ENCODE measurements at regions not wholly inside any gene's neighbourhood (a gene's known extent, or its start where the extent isn't known, plus 50 kb on each side); places are given as distances from the start of the nearest gene placed in this dataset.

DNA sequence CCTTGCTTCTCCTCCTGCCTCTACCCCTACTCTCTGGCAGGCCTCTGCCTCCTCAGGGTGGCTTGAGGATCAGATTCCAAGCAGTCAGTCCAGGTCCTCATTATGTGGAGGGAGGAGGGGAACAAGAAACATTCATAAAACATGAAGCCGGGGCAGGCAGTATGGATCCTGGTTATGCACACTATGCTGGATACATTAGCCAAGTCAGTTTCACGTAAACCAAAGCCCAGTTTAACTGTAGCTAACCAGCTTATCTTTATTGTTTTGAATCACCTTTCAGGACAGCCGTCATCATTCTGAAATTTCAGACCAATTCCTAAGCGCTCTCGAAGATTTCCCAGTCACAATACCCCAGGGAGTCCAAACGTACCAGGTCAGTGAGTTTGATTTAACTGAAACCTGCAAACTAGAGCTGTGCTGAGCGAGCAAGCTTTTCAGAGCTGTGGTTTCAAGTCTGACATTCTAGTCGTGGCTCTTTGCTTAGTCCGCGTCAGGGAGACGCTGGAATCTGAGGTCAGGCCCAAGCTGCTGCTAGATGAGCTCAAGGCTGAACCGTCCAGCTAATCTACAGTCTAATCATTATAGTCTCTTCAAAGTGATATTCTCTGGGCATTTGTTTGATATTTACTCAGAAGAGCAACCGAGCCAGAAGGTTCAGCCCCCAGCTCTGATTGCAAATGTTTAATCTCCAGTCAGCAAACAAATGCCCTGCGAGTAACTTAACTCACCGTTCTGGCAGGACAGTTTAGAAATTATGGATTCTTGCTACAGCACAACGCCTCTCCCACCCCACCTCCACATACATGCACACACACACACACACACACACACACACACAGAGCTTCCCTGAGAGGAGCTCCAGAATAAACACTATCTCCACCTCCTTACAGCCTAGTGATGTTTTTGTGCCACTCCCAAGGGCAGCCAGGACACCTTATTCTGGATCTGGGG is 63.8 kb upstream of the BZW1 start (continued):
- TF ChIP-seq EP300 (IDR thresholded peaks at IDR 0.05; ENCODE audit: low read depth in 2 of 2, low read length in 2 of 2) (peak; percentile 73 to 91; a peak in 3 of 4 replicates), EP300 (CRISPR knock-in tag; IDR thresholded peaks at IDR 0.05; ENCODE audit: borderline replicate concordance) (no peak; the same call in 1 of the 2 replicates), CHCHD3 (CRISPR knock-in tag; IDR thresholded peaks at IDR 0.05) (no peak), U2AF1 (optimal IDR thresholded peaks at IDR 0.05; ENCODE audit: low read depth, low read length) (no peak), ZNF235 (CRISPR knock-in tag; IDR thresholded peaks at IDR 0.05; ENCODE audit: borderline replicate concordance) (0 out of 2 replicates have a peak, but pooled peaks have one; percentile 29), TBP (CRISPR knock-in tag; IDR thresholded peaks at IDR 0.05) (no peak), KDM1A (CRISPR knock-in tag; IDR thresholded peaks at IDR 0.05) (0 out of 2 replicates have a peak, but pooled peaks have one; percentile 44), SRSF1 (optimal IDR thresholded peaks at IDR 0.05; ENCODE audit: low read depth, low read length) (no peak), ZNF746 (CRISPR knock-in tag; IDR thresholded peaks at IDR 0.05) (0 out of 2 replicates have a peak, but pooled peaks have one; percentile 25), ZSCAN31 (CRISPR knock-in tag; IDR thresholded peaks at IDR 0.05; ENCODE audit: low read depth) (0 out of 2 replicates have a peak, but pooled peaks have one; percentile 46), JUN (CRISPR knock-in tag; IDR thresholded peaks at IDR 0.05) (peak; percentile 28; the same call in 1 of the 2 replicates), HDAC2 (CRISPR knock-in tag; IDR thresholded peaks at IDR 0.05) (peak; percentile 97), KAT8 (CRISPR knock-in tag; IDR thresholded peaks at IDR 0.05) (peak; percentile 77), CCDC6 (CRISPR knock-in tag; IDR thresholded peaks at IDR 0.05) (peak; percentile 52; the same call in 1 of the 2 replicates), NONO (IDR thresholded peaks at IDR 0.05) (no peak), NONO (CRISPR knock-in tag; conservative IDR thresholded peaks at IDR 0.05) (peak; percentile 78), ETV5 (CRISPR knock-in tag; IDR thresholded peaks at IDR 0.05; ENCODE audit: borderline replicate concordance) (no peak; the same call in 1 of the 2 replicates), ZNF563 (CRISPR knock-in tag; IDR thresholded peaks at IDR 0.05) (no peak)
- TF ChIP-seq, protein P1, sequence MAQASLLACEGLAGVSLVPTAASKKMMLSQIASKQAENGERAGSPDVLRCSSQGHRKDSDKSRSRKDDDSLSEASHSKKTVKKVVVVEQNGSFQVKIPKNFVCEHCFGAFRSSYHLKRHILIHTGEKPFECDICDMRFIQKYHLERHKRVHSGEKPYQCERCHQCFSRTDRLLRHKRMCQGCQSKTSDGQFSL (CRISPR knock-in tag; IDR thresholded peaks at IDR 0.05): 0 out of 2 replicates have a peak, but pooled peaks have one; percentile 6
- TF ChIP-seq, protein P2, sequence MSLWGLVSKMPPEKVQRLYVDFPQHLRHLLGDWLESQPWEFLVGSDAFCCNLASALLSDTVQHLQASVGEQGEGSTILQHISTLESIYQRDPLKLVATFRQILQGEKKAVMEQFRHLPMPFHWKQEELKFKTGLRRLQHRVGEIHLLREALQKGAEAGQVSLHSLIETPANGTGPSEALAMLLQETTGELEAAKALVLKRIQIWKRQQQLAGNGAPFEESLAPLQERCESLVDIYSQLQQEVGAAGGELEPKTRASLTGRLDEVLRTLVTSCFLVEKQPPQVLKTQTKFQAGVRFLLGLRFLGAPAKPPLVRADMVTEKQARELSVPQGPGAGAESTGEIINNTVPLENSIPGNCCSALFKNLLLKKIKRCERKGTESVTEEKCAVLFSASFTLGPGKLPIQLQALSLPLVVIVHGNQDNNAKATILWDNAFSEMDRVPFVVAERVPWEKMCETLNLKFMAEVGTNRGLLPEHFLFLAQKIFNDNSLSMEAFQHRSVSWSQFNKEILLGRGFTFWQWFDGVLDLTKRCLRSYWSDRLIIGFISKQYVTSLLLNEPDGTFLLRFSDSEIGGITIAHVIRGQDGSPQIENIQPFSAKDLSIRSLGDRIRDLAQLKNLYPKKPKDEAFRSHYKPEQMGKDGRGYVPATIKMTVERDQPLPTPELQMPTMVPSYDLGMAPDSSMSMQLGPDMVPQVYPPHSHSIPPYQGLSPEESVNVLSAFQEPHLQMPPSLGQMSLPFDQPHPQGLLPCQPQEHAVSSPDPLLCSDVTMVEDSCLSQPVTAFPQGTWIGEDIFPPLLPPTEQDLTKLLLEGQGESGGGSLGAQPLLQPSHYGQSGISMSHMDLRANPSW (CRISPR knock-in tag; IDR thresholded peaks at IDR 0.05; ENCODE audit: borderline replicate concordance): no peak
- TF ChIP-seq, protein P3, sequence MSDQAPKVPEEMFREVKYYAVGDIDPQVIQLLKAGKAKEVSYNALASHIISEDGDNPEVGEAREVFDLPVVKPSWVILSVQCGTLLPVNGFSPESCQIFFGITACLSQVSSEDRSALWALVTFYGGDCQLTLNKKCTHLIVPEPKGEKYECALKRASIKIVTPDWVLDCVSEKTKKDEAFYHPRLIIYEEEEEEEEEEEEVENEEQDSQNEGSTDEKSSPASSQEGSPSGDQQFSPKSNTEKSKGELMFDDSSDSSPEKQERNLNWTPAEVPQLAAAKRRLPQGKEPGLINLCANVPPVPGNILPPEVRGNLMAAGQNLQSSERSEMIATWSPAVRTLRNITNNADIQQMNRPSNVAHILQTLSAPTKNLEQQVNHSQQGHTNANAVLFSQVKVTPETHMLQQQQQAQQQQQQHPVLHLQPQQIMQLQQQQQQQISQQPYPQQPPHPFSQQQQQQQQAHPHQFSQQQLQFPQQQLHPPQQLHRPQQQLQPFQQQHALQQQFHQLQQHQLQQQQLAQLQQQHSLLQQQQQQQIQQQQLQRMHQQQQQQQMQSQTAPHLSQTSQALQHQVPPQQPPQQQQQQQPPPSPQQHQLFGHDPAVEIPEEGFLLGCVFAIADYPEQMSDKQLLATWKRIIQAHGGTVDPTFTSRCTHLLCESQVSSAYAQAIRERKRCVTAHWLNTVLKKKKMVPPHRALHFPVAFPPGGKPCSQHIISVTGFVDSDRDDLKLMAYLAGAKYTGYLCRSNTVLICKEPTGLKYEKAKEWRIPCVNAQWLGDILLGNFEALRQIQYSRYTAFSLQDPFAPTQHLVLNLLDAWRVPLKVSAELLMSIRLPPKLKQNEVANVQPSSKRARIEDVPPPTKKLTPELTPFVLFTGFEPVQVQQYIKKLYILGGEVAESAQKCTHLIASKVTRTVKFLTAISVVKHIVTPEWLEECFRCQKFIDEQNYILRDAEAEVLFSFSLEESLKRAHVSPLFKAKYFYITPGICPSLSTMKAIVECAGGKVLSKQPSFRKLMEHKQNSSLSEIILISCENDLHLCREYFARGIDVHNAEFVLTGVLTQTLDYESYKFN (CRISPR knock-in tag; conservative IDR thresholded peaks at IDR 0.05): peak; percentile 91
- TF ChIP-seq, protein P4, sequence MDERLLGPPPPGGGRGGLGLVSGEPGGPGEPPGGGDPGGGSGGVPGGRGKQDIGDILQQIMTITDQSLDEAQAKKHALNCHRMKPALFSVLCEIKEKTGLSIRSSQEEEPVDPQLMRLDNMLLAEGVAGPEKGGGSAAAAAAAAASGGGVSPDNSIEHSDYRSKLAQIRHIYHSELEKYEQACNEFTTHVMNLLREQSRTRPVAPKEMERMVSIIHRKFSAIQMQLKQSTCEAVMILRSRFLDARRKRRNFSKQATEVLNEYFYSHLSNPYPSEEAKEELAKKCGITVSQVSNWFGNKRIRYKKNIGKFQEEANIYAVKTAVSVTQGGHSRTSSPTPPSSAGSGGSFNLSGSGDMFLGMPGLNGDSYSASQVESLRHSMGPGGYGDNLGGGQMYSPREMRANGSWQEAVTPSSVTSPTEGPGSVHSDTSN (CRISPR knock-in tag; IDR thresholded peaks at IDR 0.05): no peak

Measured in HepG2 (cell line).